Stimulated activated CD4-positive, alpha-beta T cell treated with anti-CD3 and anti-CD28 coated beads, Interleukin-4, amount 100 ng/mL, for 24 hours (primary cell): ENCODE measurements at regions not wholly inside any gene's neighbourhood (a gene's known extent, or its start where the extent isn't known, plus 50 kb on each side); places are given as distances from the start of the nearest gene placed in this dataset.
"Not testable (repeated sequence)": the region's sequence is repeated elsewhere in the genome, so short reads cannot be mapped to it uniquely, and the experiment has no call there.

ENCODE experiments used
- DNase-seq: peaks from one replicate; pipeline ENCODE4 v3.0.0-alpha.2; 2020

GRCh38 chr7:106371629-106372028, 86.8 kb upstream of the NAMPT start:
- no peak for DNase-seq

- DNase-seq: no peak
Measured at GRCh38 chr7:106370542-106370941, 85.8 kb upstream of the NAMPT start.

- no peak for DNase-seq
Measured at GRCh38 chr7:106369816-106370215, 85.0 kb upstream of the NAMPT start.

GRCh38 chr7:106369352-106369751, 84.6 kb upstream of the NAMPT start:
- no peak for DNase-seq

GRCh38 chr7:106367664-106368063, 82.9 kb upstream of the NAMPT start:
- peak; percentile 49 for DNase-seq

- DNase-seq: no peak
Measured at GRCh38 chr7:106367018-106367420, 82.2 kb upstream of the NAMPT start.

- peak; percentile 28 for DNase-seq
Measured at GRCh38 chr7:106365252-106366005, 80.6 kb upstream of the NAMPT start.

GRCh38 chr7:106362507-106362906, 77.7 kb upstream of the NAMPT start:
- DNase-seq: not testable (repeated sequence)

- DNase-seq: no peak
Measured at GRCh38 chr7:106358103-106358663, 73.4 kb upstream of the NAMPT start.

GRCh38 chr7:106357675-106358074, 72.9 kb upstream of the NAMPT start:
- no peak for DNase-seq

GRCh38 chr7:106354822-106355221, 70.0 kb upstream of the NAMPT start:
- DNase-seq: no peak

- no peak for DNase-seq
Measured at GRCh38 chr7:106353944-106354343, 69.2 kb upstream of the NAMPT start.

- no peak for DNase-seq
Measured at GRCh38 chr7:106348231-106348630, 63.4 kb upstream of the NAMPT start.

GRCh38 chr7:106347229-106347833, 62.5 kb upstream of the NAMPT start:
- DNase-seq: no peak

- DNase-seq: peak; percentile 71
Measured at GRCh38 chr7:106346678-106347217, 62.0 kb upstream of the NAMPT start.

- no peak for DNase-seq
Measured at GRCh38 chr7:106346167-106346677, 61.4 kb upstream of the NAMPT start.

GRCh38 chr7:106345421-106346166, 60.8 kb upstream of the NAMPT start:
- peak; percentile 74 for DNase-seq

- DNase-seq: no peak
Measured at GRCh38 chr7:106344861-106345260, 60.1 kb upstream of the NAMPT start.

GRCh38 chr7:106344211-106344610, 59.4 kb upstream of the NAMPT start:
- DNase-seq: no peak

- DNase-seq: not testable (repeated sequence)
Measured at GRCh38 chr7:106342049-106342448, 57.3 kb upstream of the NAMPT start.

- DNase-seq: not testable (repeated sequence)
Measured at GRCh38 chr7:106340247-106340596, 55.4 kb upstream of the NAMPT start.

- no peak for DNase-seq
Measured at GRCh38 chr7:106339513-106340246, 54.9 kb upstream of the NAMPT start.
